ENCODE measurements at regions not wholly inside any gene's neighbourhood (a gene's known extent, or its start where the extent isn't known, plus 50 kb on each side); places are given as distances from the start of the nearest gene placed in this dataset.

GRCh38 chr2:52343706-52344266, 1311.9 kb upstream of the NRXN1 start:
- H2AFZ ChIP-seq, result no peak overlapping the region
- Mint-ChIP-seq H3K9me3 (no peaks in the 10 kb centered on the region), H3K36me3 (ENCODE audit: low read depth) (no peaks in the 10 kb centered on the region), H3K4me1 (peaks cover 51% of the 10 kb centered on the region), H3K27ac (no peak overlapping the region), H3K27me3 (ENCODE audit: insufficient read depth, low read depth, poor library complexity) (peaks cover 2% of the 10 kb centered on the region), H3K4me3 (no peak overlapping the region)
- peaks cover 49% of the 10 kb centered on the region for H3K4me1 ChIP-seq (ENCODE audit: insufficient read depth)
- TF ChIP-seq STAT1 (IDR thresholded peaks at IDR 0.05; ENCODE audit: unreplicated experiment) (no peak), CTCF (conservative IDR thresholded peaks at IDR 0.05; ENCODE audit: low read depth in 2 of 2) (no peak), JUNB (IDR thresholded peaks at IDR 0.05; ENCODE audit: unreplicated experiment) (no peak), NANOG (IDR thresholded peaks at IDR 0.05; ENCODE audit: borderline replicate concordance) (peak; percentile 21; the same call in 1 of the 2 replicates)
- H3K36me3 ChIP-seq (ENCODE audit: insufficient read depth), result no peaks in the 10 kb centered on the region
- H3F3A ChIP-seq (replicated peaks; ENCODE audit: low read depth), result no peaks in the 10 kb centered on the region
- ATAC-seq (peak; percentile 26), DNase-seq (ENCODE audit: low spot score) (peak; percentile 43)
- no peak overlapping the region for H3K27ac ChIP-seq (ENCODE audit: low read depth)
- H3K9me2 ChIP-seq (ENCODE audit: insufficient read depth), result no peaks in the 10 kb centered on the region
- no peaks in the 10 kb centered on the region for H3K79me2 ChIP-seq (replicated peaks; ENCODE audit: insufficient read depth)
- no peaks in the 10 kb centered on the region for H3K27me3 ChIP-seq (ENCODE audit: insufficient read depth)
- H3K4me3 ChIP-seq, result no peak overlapping the region
- peak overlapping the region; percentile 5; the same call in 1 of the 2 replicates for H3K4me2 ChIP-seq
- no peaks in the 10 kb centered on the region for H4K20me1 ChIP-seq (replicated peaks; ENCODE audit: insufficient read depth)

GRCh38 chr2:52343010-52343409, 1311.1 kb upstream of the NRXN1 start:
- no peak overlapping the region for H3K27ac Mint-ChIP-seq
- H3K36me3 Mint-ChIP-seq (ENCODE audit: low read depth), result no peaks in the 10 kb centered on the region
- no peak overlapping the region for H3K4me3 Mint-ChIP-seq
- Histone ChIP-seq H3K9me2 (ENCODE audit: insufficient read depth) (no peaks in the 10 kb centered on the region), H3K4me1 (ENCODE audit: insufficient read depth) (peaks cover 57% of the 10 kb centered on the region), H2AFZ (no peak overlapping the region), H3K79me2 (replicated peaks; ENCODE audit: insufficient read depth) (no peaks in the 10 kb centered on the region), H3K27ac (ENCODE audit: low read depth) (no peak overlapping the region), H3F3A (replicated peaks; ENCODE audit: low read depth) (no peaks in the 10 kb centered on the region), H3K4me3 (no peak overlapping the region), H4K20me1 (replicated peaks; ENCODE audit: insufficient read depth) (no peaks in the 10 kb centered on the region), H3K36me3 (ENCODE audit: insufficient read depth) (no peaks in the 10 kb centered on the region), H3K27me3 (ENCODE audit: insufficient read depth) (no peaks in the 10 kb centered on the region), H3K4me2 (peak overlapping the region; percentile 5; the same call in 1 of the 2 replicates)
- no peak for ATAC-seq
- H3K9me3 Mint-ChIP-seq, result no peaks in the 10 kb centered on the region
- peaks cover 57% of the 10 kb centered on the region for H3K4me1 Mint-ChIP-seq
- H3K27me3 Mint-ChIP-seq (ENCODE audit: insufficient read depth, low read depth, poor library complexity), result peaks cover 2% of the 10 kb centered on the region
- DNase-seq (ENCODE audit: low spot score), result no peak
- no peak for TF ChIP-seq NANOG (IDR thresholded peaks at IDR 0.05; ENCODE audit: borderline replicate concordance)
- no peak for TF ChIP-seq CTCF (conservative IDR thresholded peaks at IDR 0.05; ENCODE audit: low read depth in 2 of 2)
- no peak for TF ChIP-seq EZH2 (IDR thresholded peaks at IDR 0.05; ENCODE audit: low read depth, unreplicated experiment)
- TF ChIP-seq STAT1 (IDR thresholded peaks at IDR 0.05; ENCODE audit: unreplicated experiment), result no peak
- no peak for TF ChIP-seq POLR2AphosphoS5 (IDR thresholded peaks at IDR 0.05; ENCODE audit: low read depth)
- TF ChIP-seq ZNF462 (CRISPR knock-in tag; IDR thresholded peaks at IDR 0.05), result no peak
- no peak for TF ChIP-seq JUNB (IDR thresholded peaks at IDR 0.05; ENCODE audit: unreplicated experiment)

Data from GM23338 (cell line).